ENCODE measurements at regions not wholly inside any gene's neighbourhood (a gene's known extent, or its start where the extent isn't known, plus 50 kb on each side); places are given as distances from the start of the nearest gene placed in this dataset.
"Not testable (repeated sequence)": the region's sequence is repeated elsewhere in the genome, so short reads cannot be mapped to it uniquely, and the experiment has no call there.

DNA sequence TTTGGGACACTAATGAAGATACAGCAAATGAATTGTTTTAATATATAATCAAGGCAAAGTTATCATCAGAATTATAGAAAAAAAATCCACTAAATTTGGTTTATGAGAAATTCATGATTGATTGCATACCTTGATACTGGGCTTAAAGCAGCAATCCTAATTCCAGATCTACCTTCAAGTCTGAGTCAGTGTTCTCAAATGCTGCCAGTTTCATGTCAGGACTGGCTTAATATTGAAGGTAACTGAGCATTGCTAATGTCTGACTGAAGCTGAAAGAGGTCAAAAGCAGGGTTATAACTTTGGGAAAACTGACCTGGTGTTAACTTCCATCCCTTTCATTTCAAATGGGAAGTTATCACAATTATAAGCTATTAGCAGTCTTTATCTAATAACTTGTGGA lies 618.8 kb upstream of the SEMA6D start:
- not testable (repeated sequence) for TF ChIP-seq ZNF816 (CRISPR knock-in tag; IDR thresholded peaks at IDR 0.05; ENCODE audit: borderline replicate concordance); ARNT (IDR thresholded peaks at IDR 0.05); CHD4 (IDR thresholded peaks at IDR 0.05; ENCODE audit: borderline replicate concordance, low read length); ZIK1 (CRISPR knock-in tag; IDR thresholded peaks at IDR 0.05; ENCODE audit: borderline replicate concordance, low read depth); ZBTB34 (CRISPR knock-in tag; IDR thresholded peaks at IDR 0.05); HOXA3 (CRISPR knock-in tag; IDR thresholded peaks at IDR 0.05); ZNF687 (CRISPR knock-in tag; IDR thresholded peaks at IDR 0.05)
